ENCODE measurements at regions not wholly inside any gene's neighbourhood (a gene's known extent, or its start where the extent isn't known, plus 50 kb on each side); places are given as distances from the start of the nearest gene placed in this dataset.
"Not testable (repeated sequence)": the region's sequence is repeated elsewhere in the genome, so short reads cannot be mapped to it uniquely, and the experiment has no call there.

- DNase-seq, result peak; percentile 36
Measured at GRCh38 chr10:15427843-15428414, 56.8 kb upstream of the FAM171A1 start.

- no peak for DNase-seq
Measured at GRCh38 chr10:15426558-15426957, 55.5 kb upstream of the FAM171A1 start.

- no peak for DNase-seq
Measured at GRCh38 chr10:15426115-15426514, 55.0 kb upstream of the FAM171A1 start.

- DNase-seq, result not testable (repeated sequence)
Measured at GRCh38 chr10:15421875-15422274, 50.8 kb upstream of the FAM171A1 start.
